Suppressor macrophage treated with lipopolysaccharide for 1 hour (primary cell): ENCODE measurements at regions not wholly inside any gene's neighbourhood (a gene's known extent, or its start where the extent isn't known, plus 50 kb on each side); places are given as distances from the start of the nearest gene placed in this dataset.
A peak's percentile ranks its signal among the peaks of the same experiment; 100 is the strongest.
"Not testable (repeated sequence)": the region's sequence is repeated elsewhere in the genome, so short reads cannot be mapped to it uniquely, and the experiment has no call there.

Source experiments
- DNase-seq, 3 donors: peaks; one replicate each; pipeline ENCODE4 v3.0.0-alpha.2; 2020 to 2022

GRCh38 chr2:39870871-39871270 lies 91.8 kb upstream of the THUMPD2 start:
- DNase-seq = peak in 1 of 3 donors; percentile 3

DNA sequence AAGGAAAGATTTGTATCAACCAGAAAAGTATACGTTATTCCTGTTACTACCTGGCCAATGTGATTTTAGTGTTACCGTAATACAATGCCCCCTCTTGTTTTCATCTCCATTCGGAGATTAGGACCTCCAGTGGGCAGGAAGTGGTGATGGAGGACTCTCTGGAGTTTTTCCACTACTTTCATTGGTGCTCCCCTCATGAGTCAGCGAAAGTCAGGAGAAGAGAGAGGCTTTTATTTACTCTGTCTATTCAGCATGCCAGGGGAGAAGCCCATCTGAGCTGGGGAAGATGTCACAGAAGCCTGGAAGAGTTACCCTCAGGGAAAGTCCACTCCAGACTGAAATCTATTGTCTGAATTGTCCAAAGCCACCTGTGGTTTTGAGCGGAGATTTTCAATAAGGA lies 88.2 kb upstream of the THUMPD2 start:
- no peak for DNase-seq

- no peak for DNase-seq
Observed at GRCh38 chr2:39865751-39866150, 86.7 kb upstream of the THUMPD2 start.

GRCh38 chr2:39863672-39864071 lies 84.6 kb upstream of the THUMPD2 start:
- DNase-seq = not testable (repeated sequence)

GRCh38 chr2:39860538-39860937 lies 81.5 kb upstream of the THUMPD2 start:
- DNase-seq = no peak

GRCh38 chr2:39858677-39859076 lies 79.6 kb upstream of the THUMPD2 start:
- no peak for DNase-seq

- no peak for DNase-seq
Observed at GRCh38 chr2:39855856-39856255, 76.8 kb upstream of the THUMPD2 start.

DNA sequence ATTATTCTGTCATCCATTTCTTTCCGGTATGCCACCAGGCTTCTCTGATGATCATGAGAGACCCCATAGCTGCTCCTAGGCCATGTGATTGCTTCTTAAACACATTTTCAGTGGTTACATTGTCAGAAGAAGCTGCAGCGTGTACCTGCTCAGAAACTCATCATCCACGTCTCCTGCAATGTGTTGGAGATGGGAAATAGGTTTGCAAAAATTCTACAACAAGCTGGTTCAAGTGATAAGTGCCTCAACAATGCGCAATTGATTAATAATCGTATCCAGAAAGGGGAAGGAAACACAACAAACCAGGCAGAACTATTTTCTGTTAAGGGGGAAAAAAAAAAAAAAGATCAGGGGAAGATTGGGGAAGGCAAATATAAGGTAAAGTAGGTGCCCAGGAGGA lies 75.7 kb upstream of the THUMPD2 start:
- no peak for DNase-seq

DNA sequence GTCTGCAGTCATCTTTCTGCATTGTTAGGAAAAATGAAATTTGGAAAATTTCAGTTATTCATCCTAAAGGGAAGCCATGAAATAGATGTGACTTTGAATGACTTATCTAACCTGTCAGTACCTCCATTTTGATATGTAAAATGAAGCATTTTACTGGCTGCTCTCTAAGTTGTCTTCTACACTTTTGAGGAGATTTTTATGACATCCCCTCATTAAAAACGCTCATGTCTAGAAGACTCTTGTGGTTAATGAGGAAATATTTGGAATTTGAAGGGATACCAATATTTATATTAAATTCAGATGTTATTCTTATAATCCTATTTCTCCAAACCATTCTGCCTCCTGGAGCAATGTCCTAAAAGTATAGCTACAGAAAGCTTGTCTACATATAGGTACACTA lies 73.8 kb upstream of the THUMPD2 start:
- DNase-seq = no peak

DNA sequence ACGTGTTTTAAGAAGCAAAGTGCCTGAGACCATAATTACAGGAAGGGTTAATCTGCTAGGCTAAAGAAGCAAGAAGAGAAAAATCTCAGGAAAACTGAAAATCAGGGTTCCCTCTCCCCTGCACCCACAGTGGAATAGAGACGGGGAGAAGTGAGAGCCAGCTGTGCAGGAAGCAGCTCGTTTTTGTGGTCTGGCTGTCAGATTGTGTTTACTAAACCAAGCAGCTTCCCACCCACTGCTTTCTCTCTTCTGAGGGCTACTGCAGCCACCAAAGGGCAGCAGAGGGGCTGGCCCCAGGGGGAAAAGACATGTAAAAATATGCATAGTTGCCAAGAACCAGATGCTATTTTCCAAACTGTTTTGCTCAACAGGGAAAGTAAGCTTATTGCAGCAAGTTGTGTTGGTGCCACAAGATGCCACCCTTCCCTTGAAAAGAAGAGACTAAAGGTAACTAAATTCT lies 72.6 kb upstream of the THUMPD2 start:
- DNase-seq = peak in 2 of 3 donors; percentile 21 to 23

- DNase-seq = no peak
Observed at GRCh38 chr2:39851251-39851650, 72.2 kb upstream of the THUMPD2 start.

DNA sequence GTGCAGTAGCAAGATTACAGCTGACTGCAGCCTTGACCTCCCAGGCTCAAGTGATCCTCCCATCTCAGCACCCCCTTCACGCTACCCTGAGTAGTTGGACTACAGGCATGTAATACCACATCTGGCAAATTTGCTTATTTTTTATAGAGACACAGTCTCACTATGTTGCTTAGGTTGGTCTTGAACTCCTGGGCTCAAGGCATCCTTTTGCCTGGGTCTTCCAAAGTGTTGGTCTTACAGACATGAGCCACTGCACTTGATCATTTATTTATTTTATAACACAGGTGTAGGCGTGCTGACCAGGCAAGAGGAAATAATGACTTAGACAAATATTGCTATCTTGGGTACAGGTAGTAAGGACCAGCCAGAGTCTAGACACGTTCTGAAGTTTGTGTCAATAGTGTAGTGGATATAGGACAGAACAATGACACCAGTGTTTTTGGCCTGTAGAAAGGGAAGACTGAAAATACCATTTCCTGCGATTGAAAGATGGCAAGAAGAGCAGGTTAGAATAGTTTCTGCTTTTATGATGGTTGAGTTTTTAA lies 71.0 kb upstream of the THUMPD2 start:
- no peak for DNase-seq

DNA sequence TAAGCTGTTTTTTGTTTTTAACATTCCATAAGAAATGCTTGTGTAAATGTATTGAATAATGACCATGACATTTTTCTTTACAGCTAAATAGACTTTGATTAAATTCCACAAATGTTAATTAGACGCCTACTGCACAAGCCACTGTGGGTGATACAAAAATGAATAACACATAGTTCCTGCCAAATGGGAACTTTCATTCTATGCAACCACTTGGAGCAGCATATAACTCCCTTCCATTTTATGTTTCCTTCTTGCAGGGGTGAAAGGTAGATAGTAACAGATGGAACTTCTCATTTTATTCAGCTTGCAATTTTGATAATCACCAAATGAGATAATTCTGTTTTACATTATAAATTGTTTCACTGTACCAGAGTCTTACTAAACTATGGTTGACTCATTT lies 70.0 kb upstream of the THUMPD2 start:
- no peak for DNase-seq

GRCh38 chr2:39845460-39846146 lies 66.5 kb upstream of the THUMPD2 start:
- DNase-seq = no peak

DNA sequence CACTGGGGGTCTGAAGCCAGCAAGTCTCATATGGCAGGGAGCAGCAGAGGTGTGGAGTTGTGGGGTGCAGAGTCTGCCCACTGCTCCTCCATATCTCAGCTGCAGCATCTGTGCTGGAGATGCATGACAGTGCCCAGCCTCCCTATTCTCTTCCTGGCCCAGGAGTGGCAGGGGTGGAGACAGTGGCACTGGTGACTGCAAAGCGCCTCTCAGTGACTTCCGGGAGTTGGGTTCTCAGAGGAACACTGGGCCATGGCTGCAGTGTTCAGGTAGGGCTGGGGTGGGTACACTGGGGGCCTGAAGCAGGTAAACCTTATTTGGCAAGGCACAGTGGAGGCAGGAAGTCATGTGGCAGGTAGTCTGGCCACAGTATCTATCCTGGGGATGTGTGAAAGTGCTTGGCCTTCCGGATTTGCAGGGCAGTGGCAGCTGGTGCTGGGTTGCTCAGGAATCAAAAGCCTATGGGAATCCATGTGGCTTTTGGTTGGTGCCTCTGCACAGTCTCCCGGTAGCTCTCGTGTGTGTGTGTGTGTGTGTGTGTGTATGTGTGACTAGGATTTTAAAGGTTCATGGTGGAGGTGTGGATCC lies 60.3 kb upstream of the THUMPD2 start:
- DNase-seq = no peak

- DNase-seq = no peak
Observed at GRCh38 chr2:39838589-39838988, 59.5 kb upstream of the THUMPD2 start.

- peak in 2 of 3 donors; percentile 29 to 31 for DNase-seq
Observed at GRCh38 chr2:39837856-39838453, 58.9 kb upstream of the THUMPD2 start.

DNA sequence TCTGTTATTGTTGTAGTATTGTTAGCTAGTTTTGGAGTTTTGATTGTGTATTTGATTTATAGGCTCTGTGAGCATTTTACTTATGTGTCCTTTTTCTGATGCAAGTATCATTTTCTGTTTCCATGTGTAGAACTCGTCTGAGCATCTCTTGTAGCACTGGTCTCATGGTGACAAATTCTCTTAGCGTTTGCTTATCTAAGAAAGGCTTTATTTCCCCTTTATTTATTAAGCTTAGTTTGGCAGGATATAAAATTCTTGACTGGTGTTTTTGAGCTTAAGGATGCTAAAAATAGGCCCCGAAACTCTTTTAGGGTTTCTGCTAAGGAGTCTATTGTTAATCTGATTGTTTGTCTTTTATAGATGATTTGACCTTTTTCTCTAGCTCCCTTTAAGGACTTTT lies 57.6 kb upstream of the THUMPD2 start:
- DNase-seq = no peak

DNA sequence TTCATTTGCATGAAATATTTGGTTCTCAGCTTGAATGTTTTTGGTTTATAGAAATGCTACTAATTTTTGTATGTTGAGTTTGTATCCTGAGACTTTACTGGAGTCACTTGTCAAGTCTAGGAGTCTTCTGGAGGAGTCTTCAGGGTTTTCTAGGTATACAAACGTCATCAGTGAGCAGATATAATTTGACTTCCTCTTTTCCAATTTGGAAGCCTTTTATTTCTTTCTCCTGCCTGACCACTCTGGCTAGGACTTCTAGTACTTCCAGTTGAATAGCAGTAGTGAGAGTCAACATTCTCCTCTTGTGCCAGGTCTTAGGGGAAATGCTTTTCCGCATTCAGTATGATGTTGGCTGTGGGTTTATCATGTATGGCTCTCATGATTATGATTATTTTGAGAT lies 55.4 kb upstream of the THUMPD2 start:
- no peak for DNase-seq

GRCh38 chr2:39830610-39831009 lies 51.6 kb upstream of the THUMPD2 start:
- DNase-seq = not testable (repeated sequence)
